ENCODE measurements at regions not wholly inside any gene's neighbourhood (a gene's known extent, or its start where the extent isn't known, plus 50 kb on each side); places are given as distances from the start of the nearest gene placed in this dataset.
"Not testable (repeated sequence)": the region's sequence is repeated elsewhere in the genome, so short reads cannot be mapped to it uniquely, and the experiment has no call there.

- DNase-seq (ENCODE audit: low spot score), result not testable (repeated sequence)
Observed at GRCh38 chr20:29881107-29881506, 1376.4 kb upstream of the DEFB115 start.

DNA sequence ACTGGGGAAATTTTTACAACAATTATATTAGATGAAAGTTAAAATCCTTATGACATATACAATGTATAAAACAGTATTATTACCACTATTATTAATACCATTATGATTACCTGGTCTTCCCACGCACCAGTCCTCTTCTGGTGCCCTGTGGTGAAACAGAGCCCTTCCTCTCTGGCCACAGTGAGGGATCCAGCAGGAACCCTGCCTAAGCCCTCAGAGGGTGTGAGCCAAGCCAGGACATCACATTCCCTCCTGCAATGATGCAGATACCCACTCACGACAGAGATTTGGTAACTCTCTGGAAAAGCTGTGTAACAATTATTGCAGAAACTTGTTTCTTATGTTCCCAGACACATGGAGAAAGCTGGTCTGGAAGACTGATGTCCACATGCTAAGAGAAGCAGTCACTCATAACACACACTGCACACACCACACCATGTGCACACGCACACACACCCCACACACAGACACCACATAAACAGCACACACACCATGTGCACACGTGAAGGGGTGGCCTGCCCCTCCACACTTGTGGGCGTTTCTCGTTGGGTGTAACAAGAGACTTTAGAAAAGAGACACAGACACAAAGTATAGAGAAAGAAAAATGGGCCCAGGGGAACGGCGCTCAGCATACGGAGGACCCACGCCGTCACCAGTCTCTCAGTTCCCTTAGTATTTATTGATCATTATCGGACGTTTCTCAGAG is 1373.8 kb upstream of the DEFB115 start:
- not testable (repeated sequence) for DNase-seq (ENCODE audit: low spot score)

- not testable (repeated sequence) for DNase-seq (ENCODE audit: low spot score)
Observed at GRCh38 chr20:29884322-29884721, 1373.1 kb upstream of the DEFB115 start.

DNA sequence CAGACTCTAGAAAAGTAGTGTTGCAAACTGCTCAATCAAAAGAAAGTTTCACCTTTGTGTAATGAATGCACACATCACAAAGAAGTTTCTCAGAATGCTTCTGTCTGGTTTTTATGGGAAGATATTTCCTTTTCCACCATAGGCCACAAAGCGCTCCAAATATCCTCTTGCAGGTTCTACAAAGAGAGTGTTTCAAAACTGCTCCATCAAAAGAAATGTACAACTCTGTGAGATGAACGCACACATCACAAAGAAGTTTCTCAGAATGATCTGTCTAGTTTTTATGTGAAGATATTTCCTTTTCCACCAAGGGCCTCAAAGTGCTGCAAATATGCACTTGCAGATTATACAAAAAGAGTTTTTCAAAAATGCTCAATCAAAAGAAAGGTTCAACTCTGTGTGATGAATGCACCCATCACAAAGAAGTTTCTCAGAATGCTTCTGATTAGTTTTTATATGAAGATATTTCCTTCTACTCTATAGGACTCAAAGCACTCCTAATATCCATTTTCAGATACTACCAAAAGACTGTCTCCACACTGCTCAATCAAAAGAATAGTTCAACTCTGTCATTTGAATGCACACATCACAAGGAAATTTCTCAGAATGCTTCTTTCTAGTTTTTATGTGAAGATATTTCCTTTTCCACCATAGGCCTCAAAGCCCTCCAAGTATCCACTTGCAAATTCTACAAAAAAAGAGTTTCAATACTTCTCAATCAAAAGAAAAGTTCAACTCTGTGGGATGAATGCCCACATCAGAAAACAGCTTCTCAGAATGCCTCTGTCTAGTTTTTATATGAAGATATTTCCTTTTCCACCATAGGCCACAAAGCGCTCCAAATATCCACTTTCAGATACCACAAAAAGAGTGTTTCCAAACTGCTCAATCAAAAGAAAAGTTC is 1371.9 kb upstream of the DEFB115 start:
- DNase-seq (ENCODE audit: low spot score), result not testable (repeated sequence)

DNA sequence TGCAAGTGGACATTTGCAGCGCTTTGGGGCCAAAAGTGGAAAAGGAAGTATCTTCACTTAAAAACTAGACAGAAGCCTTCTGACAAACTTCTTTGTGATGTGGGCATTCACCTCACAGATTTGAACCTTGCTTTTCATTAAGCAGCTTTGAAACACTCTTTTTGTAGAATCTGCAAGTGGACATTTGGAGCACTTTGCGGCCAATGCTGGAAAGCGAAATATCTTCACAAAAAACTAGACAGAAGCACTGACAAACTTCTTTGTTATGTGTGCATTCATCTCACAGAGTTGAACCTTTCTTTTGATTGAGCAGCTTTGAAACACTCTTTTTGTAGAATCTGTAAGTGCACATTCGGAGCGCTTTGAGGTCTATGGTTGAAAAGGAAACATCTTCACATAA is 1365.9 kb upstream of the DEFB115 start:
- not testable (repeated sequence) for DNase-seq (ENCODE audit: low spot score)

Small RNA genes lying in the stretch of these regions (small RNA-seq; reads per million reads assigned to genes)
- 11.6 reads per million, percentile 89 among the genes with 10 or more reads in this experiment for gene RF00002
